ENCODE measurements at regions not wholly inside any gene's neighbourhood (a gene's known extent, or its start where the extent isn't known, plus 50 kb on each side); places are given as distances from the start of the nearest gene placed in this dataset.

DNA sequence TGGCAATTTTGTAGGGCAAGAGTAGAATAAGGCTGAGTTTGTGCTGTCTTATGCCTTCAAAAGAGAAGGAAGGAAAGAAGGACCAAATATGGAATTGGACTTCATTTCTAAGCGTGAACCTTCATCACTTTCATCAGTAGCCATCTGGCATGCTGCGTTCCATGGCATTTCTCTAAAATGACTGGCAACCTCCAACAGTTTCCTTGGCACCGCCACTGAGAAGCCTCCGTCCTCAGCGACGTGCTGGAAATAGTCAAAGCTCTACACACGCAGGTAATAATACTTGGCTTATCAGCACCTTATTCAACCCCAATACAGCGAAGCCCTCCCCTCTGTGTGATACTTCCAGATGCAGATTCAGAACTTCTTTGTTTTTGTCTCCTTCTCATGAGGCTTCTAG is 169.7 kb upstream of the CD180 start:
- TF ChIP-seq RCOR1 (IDR thresholded peaks at IDR 0.05; ENCODE audit: low read depth, low read length), result no peak
- TF ChIP-seq POLR2A (IDR thresholded peaks at IDR 0.05; ENCODE audit: low read length), result no peak
- TF ChIP-seq, protein P1, sequence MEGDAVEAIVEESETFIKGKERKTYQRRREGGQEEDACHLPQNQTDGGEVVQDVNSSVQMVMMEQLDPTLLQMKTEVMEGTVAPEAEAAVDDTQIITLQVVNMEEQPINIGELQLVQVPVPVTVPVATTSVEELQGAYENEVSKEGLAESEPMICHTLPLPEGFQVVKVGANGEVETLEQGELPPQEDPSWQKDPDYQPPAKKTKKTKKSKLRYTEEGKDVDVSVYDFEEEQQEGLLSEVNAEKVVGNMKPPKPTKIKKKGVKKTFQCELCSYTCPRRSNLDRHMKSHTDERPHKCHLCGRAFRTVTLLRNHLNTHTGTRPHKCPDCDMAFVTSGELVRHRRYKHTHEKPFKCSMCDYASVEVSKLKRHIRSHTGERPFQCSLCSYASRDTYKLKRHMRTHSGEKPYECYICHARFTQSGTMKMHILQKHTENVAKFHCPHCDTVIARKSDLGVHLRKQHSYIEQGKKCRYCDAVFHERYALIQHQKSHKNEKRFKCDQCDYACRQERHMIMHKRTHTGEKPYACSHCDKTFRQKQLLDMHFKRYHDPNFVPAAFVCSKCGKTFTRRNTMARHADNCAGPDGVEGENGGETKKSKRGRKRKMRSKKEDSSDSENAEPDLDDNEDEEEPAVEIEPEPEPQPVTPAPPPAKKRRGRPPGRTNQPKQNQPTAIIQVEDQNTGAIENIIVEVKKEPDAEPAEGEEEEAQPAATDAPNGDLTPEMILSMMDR (IDR thresholded peaks at IDR 0.05), result no peak
- no peak for TF ChIP-seq CEBPB (IDR thresholded peaks at IDR 0.05)
- TF ChIP-seq TP53 (CRISPR knock-in tag; IDR thresholded peaks at IDR 0.05), result no peak
- no peak for TF ChIP-seq RAD21 (conservative IDR thresholded peaks at IDR 0.05 in 1 of 2, IDR thresholded peaks at IDR 0.05 in 1 of 2)
- TF ChIP-seq NPAS2 (CRISPR knock-in tag; IDR thresholded peaks at IDR 0.05; ENCODE audit: borderline replicate concordance), result no peak
- no peak for TF ChIP-seq SMC3 (IDR thresholded peaks at IDR 0.05)
- TF ChIP-seq, protein P2, sequence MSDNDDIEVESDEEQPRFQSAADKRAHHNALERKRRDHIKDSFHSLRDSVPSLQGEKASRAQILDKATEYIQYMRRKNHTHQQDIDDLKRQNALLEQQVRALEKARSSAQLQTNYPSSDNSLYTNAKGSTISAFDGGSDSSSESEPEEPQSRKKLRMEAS (IDR thresholded peaks at IDR 0.05), result no peak
